ENCODE measurements at regions not wholly inside any gene's neighbourhood (a gene's known extent, or its start where the extent isn't known, plus 50 kb on each side); places are given as distances from the start of the nearest gene placed in this dataset.

DNA sequence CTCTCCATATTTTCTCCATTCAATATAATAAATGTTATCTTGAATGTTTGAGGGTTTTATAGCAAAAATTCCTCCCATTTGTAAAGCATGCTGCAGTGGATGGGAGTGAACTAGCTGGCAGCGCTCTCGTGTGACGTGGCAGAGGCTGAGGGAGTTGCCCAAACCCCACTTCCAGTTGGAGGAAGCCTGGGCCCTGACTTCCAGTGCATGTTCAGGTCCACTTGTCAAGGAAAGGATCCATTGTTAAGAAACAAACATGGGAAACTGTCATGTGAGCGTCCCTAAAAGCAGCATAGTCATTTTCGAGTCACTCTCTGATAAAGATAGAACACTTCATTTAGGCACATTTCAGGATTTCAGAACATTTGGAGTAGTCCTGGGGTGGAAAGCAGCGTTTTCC, 116.6 kb downstream of the SLC25A47 start:
- no peak for DNase-seq (ENCODE audit: low spot score)

DNA sequence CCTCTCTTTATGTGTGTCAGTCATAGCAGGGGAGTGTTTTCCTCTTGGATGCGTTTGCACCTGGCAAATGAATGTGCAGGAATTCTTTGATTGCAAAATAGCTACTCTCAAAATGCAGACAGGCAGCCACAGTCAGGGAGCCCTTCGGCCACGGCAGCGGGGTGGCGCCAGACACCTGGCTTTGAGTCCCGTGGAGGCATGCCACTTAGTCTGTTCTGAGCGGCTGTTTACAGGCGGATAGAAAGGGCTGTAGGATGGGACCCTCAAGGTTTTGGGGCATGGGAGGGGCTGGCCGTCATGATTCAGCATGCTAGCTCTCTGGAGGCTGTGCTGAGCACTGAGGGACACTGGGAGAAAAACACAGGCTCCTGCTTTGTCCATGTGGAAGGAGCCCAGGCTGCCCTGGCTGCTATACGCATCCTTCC, 117.1 kb downstream of the SLC25A47 start:
- DNase-seq (ENCODE audit: low spot score): no peak

- DNase-seq (ENCODE audit: low spot score): no peak
Observed at GRCh38 chr14:100440758-100441203, 117.6 kb downstream of the SLC25A47 start.

GRCh38 chr14:100441271-100441947, 118.3 kb downstream of the SLC25A47 start:
- DNase-seq (ENCODE audit: low spot score): no peak

DNA sequence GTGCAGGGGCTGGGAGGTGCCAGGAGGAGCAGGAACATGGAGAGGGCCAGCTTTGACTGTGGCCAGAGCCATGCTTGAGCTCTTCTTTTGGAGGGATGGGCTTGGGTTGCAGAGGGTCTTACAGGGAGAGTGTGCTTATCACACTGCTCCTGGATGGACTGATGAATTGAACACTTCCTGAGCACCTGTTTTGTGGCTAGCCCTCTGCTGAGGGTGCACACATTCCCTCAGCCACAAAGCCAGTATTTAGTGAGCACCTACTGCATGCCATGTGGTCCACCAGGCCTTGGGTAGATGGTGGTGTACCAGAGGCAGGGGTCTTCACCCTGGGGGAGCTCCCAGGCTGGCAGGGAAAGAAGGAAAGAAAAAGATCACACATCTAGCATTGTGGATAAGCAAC, 118.9 kb downstream of the SLC25A47 start:
- no peak for DNase-seq (ENCODE audit: low spot score)

- DNase-seq (ENCODE audit: low spot score): no peak
Observed at GRCh38 chr14:100442498-100443490, 119.7 kb downstream of the SLC25A47 start.

GRCh38 chr14:100443603-100444002, 120.5 kb downstream of the SLC25A47 start:
- DNase-seq (ENCODE audit: low spot score): no peak

DNA sequence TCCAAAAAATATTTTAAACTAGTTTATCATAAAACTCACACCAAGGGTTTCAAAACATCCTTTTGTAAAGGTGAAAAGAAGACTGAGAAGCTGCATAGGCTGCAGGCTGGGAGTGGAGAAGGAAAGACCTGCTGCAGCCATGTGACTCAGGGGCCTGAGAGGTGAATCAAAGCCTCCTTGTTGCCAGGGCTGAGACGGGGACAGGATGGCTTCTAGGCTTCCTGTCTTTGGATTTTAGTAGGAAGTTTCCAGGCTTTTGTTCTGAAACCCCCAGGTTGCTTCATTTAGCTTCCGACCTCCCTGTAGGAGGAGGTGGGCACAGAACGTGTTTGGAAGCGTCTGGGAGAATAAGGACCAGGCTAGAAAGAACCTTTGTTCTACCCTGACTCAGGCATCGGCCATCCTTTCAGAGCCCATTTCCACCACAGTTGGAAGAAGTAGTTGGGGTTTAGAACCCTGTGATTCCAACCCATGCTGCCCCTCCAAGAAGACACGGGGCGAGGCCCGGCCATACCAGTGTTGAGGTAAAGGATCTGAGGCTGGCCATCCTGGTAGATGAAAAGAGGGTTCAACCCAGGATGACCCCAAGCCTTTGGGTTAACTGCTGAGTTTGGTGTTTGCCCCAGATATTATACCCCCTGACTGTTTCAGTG, 122.4 kb downstream of the SLC25A47 start:
- DNase-seq (ENCODE audit: low spot score): no peak

GRCh38 chr14:100446572-100446971, 123.4 kb downstream of the SLC25A47 start:
- DNase-seq (ENCODE audit: low spot score): no peak

- no peak for DNase-seq (ENCODE audit: low spot score)
Observed at GRCh38 chr14:100448376-100448775, 125.2 kb downstream of the SLC25A47 start.

- no peak for DNase-seq (ENCODE audit: low spot score)
Observed at GRCh38 chr14:100449225-100449987, 126.3 kb downstream of the SLC25A47 start.

DNA sequence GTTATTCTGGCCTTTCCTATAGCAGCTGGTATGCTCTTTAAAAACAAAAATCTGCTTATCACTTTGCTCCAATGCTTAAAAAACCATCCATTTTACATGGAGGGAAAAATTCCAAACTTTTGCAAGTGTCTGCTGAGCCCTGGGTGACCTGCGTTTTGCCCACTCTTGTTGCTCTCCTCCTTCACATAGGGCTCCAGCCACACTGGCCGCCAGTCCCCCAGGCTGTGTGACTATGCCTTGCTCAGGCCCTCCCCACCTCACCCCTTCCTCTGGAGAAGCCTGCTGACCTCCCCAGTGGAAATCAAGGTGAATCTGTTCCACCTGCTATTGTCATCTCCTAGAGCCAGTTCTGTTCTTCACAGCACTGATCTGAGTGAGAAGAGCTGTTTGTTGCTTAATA, 126.9 kb downstream of the SLC25A47 start:
- DNase-seq (ENCODE audit: low spot score): no peak

DNA sequence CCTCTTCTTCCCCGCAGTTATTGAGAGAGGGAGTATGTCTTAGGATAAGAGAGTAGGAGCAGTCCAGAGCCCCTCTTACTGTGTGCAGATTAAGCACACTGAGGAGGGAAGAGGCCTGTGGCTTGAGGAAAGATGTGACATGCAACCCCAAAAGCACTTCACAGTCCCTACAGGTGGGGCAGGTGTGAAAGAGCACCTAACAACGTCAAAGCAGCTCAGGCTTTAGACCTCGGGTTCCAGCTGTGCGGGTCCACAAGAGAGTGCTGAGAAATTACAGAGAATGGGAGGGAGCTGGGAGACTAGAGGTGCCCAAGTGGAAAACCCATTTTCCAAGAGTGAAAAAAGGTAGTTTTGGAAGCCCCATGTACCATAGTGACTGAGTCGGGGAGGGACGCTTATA, 127.6 kb downstream of the SLC25A47 start:
- no peak for DNase-seq (ENCODE audit: low spot score)

- no peak for DNase-seq (ENCODE audit: low spot score)
Observed at GRCh38 chr14:100451264-100451663, 128.1 kb downstream of the SLC25A47 start.

- DNase-seq (ENCODE audit: low spot score): no peak
Observed at GRCh38 chr14:100453930-100454329, 130.8 kb downstream of the SLC25A47 start.

- DNase-seq (ENCODE audit: low spot score): no peak
Observed at GRCh38 chr14:100454437-100454836, 131.3 kb downstream of the SLC25A47 start.

- DNase-seq (ENCODE audit: low spot score): no peak
Observed at GRCh38 chr14:100463937-100464336, 123.3 kb downstream of the BEGAIN start.

DNA sequence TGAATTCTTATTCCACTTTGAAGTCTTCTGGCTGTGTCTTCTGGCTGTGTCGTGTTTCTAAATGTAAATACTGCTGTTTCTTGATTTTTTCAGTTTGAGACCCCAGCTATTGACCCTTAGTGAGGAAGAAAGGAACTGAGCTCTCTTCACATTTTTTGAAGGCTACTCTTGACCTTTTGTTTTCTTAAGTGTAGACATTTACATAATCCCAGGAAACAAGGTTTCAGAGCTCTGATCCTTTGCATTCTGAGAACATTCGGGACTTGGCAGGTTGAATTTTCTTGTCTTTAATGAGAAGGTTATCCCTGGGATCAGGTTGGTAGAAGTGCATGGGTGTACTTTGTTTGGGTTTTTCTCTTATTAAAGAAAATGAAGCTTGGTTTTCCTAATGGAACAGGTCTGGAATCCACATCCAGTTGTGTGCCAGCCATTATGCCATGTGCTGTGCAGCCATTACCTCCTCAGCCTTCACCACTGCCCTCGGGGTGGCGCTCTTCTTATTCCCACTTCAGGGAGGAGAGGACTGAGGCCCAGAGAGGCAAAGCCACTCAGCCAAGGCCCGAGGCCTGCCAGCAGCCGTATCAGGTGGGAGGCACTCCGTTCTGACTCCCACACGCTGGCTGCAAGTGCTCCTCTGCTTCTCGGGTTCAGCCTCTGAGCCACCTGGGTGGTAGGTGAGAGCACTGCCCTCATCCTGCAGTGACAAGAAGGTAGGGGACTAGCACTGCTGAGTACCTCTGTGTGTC, 120.9 kb downstream of the BEGAIN start:
- DNase-seq (ENCODE audit: low spot score): no peak

- no peak for DNase-seq (ENCODE audit: low spot score)
Observed at GRCh38 chr14:100467046-100467750, 120.0 kb downstream of the BEGAIN start.

GRCh38 chr14:100467939-100468338, 119.3 kb downstream of the BEGAIN start:
- no peak for DNase-seq (ENCODE audit: low spot score)
